Peyer's patch (tissue), 4 donors: ENCODE measurements at regions not wholly inside any gene's neighbourhood (a gene's known extent, or its start where the extent isn't known, plus 50 kb on each side); places are given as distances from the start of the nearest gene placed in this dataset.
A peak's percentile ranks its signal among the peaks of the same experiment; 100 is the strongest.

Source experiments
- DNase-seq, 3 donors: peaks; one replicate each; pipeline ENCODE4 v3.0.0-alpha.2; 2017 to 2019
- H3K27ac ChIP-seq, 4 donors: fragments of 200-600 bp; sonication (generic); one replicate each; pipeline ENCODE4 v1.5.1; 2016 to 2019
- H3K27me3 ChIP-seq, 2 donors: fragments of 200-600 bp; sonication (generic); one replicate each; pipeline ENCODE4 v1.5.1; 2019
- H3K36me3 ChIP-seq, 3 donors: fragments of 200-600 bp; sonication (generic); one replicate each; pipeline ENCODE4 v1.5.1; 2016 to 2019
- H3K4me1 ChIP-seq, 4 donors: fragments of 200-600 bp; sonication (generic); one replicate each; pipeline ENCODE4 v1.5.1; 2016 to 2019
- H3K4me3 ChIP-seq, 4 donors: fragments of 200-600 bp; sonication (generic); 1 replicate in 3 of 4; 2 replicates in 1 of 4; pipeline ENCODE4 v1.5.1; 2016 to 2019; ENCODE audit warnings: mild to moderate bottlenecking in 1 of 4
- H3K9me3 ChIP-seq, 4 donors: fragments of 200-600 bp; sonication (generic); one replicate each; pipeline ENCODE4 v1.5.1; 2016 to 2019; ENCODE audit warnings: mild to moderate bottlenecking in 1 of 4
- POLR2A ChIP-seq, 2 donors: fragments of 450-650 bp; IDR thresholded peaks; one replicate each; pipeline ENCODE4 v1.5.1; 2017; ENCODE audit warnings: antibody characterized with exemption in 2 of 2, mild to moderate bottlenecking in 2 of 2, moderate library complexity in 2 of 2
- TF ChIP-seq, protein P1 (sequence below), 6 experiments: fragments of 450-650 bp in 4 of 6; fragments of 200-600 bp in 2 of 6; sonication (generic) in 1 of 6; IDR thresholded peaks; one replicate each; pipeline ENCODE4 v1.5.1; 2017 to 2019; ENCODE audit warnings: antibody characterized with exemption in 6 of 6, mild to moderate bottlenecking in 3 of 6, moderate library complexity in 1 of 6

DNA sequence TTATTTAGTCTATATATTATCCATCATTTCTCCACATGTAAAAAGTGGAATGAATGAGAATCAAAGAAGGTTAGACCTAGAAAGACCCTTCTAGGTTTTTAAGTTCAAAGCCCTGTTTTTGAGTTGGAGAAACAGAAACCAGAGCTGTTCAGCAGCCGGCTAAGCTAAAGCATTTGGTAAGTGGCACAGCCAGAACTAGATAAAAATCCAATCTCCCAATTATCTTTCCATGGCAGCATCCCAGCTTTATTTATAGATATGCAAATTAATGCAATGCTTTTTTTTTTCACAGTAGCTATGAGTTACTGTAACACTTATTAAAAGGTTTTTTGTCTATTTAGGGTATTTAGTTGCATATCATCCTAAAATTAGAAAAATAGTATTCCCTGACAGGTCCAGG, 85.1 kb downstream of the NIBAN1 start:
- Histone ChIP-seq H3K27me3 (no peaks in the 10 kb centered on the region), H3K27ac (no peak overlapping the region), H3K4me1 (peaks cover 0 to 5% (median 0%) of the 10 kb centered on the region in 4 donors), H3K9me3 (no peaks in the 10 kb centered on the region), H3K36me3 (no peaks in the 10 kb centered on the region), H3K4me3 (no peak overlapping the region)
- no peak for DNase-seq
- TF ChIP-seq, protein P1, sequence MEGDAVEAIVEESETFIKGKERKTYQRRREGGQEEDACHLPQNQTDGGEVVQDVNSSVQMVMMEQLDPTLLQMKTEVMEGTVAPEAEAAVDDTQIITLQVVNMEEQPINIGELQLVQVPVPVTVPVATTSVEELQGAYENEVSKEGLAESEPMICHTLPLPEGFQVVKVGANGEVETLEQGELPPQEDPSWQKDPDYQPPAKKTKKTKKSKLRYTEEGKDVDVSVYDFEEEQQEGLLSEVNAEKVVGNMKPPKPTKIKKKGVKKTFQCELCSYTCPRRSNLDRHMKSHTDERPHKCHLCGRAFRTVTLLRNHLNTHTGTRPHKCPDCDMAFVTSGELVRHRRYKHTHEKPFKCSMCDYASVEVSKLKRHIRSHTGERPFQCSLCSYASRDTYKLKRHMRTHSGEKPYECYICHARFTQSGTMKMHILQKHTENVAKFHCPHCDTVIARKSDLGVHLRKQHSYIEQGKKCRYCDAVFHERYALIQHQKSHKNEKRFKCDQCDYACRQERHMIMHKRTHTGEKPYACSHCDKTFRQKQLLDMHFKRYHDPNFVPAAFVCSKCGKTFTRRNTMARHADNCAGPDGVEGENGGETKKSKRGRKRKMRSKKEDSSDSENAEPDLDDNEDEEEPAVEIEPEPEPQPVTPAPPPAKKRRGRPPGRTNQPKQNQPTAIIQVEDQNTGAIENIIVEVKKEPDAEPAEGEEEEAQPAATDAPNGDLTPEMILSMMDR (IDR thresholded peaks at IDR 0.05) = no peak
- no peak for TF ChIP-seq POLR2A (IDR thresholded peaks at IDR 0.05)

DNA sequence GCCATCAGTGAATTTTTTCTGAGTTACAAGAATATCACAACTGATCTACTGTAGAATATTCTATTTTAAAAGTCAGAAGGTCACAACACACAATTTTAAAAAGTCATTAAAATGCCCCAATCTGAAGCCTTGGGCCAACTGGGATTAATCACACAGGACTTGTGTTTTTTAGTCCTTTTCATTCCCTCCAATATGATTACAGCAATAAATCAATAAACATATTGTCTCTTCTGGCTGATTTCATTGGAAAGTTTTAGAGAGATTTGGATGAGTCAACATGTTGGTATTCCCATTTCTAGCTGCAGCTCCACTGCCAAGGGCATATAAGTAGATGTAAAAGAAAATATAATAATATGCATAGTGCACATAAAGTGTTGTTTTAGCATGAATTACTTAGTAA, 85.8 kb downstream of the NIBAN1 start:
- H3K4me1 ChIP-seq = peaks cover 0 to 5% (median 0%) of the 10 kb centered on the region in 4 donors

DNA sequence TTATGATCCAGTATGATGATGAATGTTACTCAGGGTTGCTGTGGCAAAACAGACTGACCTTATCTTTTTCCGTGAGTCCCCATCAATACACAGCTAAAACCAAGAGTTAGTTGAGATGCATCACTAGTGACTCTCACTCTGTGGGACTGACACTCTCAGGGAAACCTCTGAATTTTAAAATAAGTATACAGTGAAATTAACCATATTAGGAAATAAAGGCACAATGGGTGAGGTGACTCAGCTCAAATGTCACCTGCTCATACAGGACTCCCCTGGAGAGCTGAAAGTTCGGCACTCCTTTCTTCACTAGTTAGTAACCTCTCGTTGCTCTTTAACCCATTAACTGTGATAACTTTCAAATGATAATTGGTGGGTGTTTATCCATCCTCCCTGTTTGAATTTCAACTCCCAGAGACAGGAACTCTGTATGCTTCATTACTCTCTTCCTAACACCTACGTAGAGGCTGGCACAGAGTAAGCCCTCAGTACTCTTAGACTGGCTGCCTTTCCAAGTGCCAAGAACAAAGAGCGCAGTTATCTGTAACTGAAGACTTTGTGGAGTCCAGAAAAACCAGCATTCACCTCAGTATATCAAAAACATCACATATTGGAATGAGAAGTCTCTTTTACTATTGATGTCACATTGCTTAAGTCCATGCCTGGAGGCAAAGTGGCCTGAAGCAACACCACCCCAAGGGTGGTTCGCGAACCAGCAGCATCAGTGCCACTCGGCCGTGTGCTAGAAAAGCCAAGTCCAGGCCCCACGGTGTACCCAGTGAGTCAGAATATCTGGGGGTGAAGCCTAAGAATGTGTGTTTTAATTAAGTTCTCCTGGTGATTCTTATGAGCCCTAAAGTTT, 91.1 kb downstream of the NIBAN1 start:
- Histone ChIP-seq H3K4me3 (no peak overlapping the region), H3K27me3 (no peaks in the 10 kb centered on the region), H3K27ac (peak overlapping the region in 2 of 4 donors; percentile 37 to 50), H3K36me3 (no peaks in the 10 kb centered on the region), H3K9me3 (no peaks in the 10 kb centered on the region), H3K4me1 (no peaks in the 10 kb centered on the region)
- no peak for TF ChIP-seq POLR2A (IDR thresholded peaks at IDR 0.05)
- TF ChIP-seq, protein P1 (IDR thresholded peaks at IDR 0.05) = no peak
- DNase-seq = no peak

More for the DNA sequence above, 85.8 kb downstream of the NIBAN1 start:
- Histone ChIP-seq H3K9me3 (no peaks in the 10 kb centered on the region), H3K27ac (no peak overlapping the region), H3K27me3 (no peaks in the 10 kb centered on the region), H3K36me3 (no peaks in the 10 kb centered on the region), H3K4me3 (no peak overlapping the region)
- TF ChIP-seq, protein P1 (IDR thresholded peaks at IDR 0.05) = no peak
- no peak for TF ChIP-seq POLR2A (IDR thresholded peaks at IDR 0.05)
- no peak for DNase-seq

DNA sequence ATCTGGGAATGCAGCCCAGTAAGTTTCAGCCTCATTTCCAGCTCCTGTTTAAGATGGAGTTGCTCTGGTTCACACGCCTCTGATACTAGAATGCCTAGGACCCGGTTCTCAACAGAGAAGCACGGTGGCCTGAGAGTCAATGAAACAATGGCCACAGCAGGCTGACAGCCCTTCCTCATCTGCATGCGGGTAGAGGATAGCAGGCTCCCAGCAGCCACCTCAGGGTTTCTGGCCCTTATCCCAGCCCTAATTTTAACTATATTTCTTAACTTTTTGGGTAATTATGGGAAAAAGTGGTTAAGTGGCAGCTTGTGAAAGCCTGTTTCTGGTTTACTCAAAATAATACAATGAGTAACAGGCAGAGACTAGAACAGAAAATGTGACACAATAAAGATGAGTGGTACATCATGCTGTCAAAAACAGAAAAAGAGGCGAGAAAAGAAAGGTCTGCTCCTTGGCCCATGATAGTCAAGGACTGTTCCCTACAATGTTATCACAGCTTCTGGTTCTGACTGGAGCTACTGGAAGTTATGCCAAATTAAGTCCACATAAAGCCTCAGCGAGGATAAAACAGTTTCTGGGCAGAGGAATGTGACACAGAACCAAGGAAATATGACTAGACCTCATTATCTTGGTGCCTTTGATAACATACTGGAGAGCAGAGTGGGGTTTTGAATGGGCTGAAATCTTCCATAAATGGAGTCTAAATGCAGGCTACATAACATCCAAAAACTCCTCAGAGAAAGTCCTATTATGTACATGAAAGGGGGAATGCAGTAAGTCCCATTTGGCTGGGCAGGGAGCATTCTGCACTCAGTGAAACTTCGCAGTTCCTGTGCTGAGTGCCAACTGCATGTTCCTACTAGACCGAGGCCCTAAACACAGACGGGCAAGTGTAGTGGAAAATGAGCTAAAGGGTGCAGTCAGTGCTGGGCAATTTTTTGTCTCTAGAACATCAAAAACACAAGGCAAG, 92.1 kb downstream of the NIBAN1 start:
- Histone ChIP-seq H3K27ac (peak overlapping the region in 1 of 4 donors; percentile 50), H3K9me3 (no peaks in the 10 kb centered on the region), H3K27me3 (no peaks in the 10 kb centered on the region), H3K36me3 (no peaks in the 10 kb centered on the region), H3K4me1 (no peaks in the 10 kb centered on the region), H3K4me3 (no peak overlapping the region)
- no peak for DNase-seq
- TF ChIP-seq, protein P1 (IDR thresholded peaks at IDR 0.05) = no peak
- TF ChIP-seq POLR2A (IDR thresholded peaks at IDR 0.05) = no peak

DNA sequence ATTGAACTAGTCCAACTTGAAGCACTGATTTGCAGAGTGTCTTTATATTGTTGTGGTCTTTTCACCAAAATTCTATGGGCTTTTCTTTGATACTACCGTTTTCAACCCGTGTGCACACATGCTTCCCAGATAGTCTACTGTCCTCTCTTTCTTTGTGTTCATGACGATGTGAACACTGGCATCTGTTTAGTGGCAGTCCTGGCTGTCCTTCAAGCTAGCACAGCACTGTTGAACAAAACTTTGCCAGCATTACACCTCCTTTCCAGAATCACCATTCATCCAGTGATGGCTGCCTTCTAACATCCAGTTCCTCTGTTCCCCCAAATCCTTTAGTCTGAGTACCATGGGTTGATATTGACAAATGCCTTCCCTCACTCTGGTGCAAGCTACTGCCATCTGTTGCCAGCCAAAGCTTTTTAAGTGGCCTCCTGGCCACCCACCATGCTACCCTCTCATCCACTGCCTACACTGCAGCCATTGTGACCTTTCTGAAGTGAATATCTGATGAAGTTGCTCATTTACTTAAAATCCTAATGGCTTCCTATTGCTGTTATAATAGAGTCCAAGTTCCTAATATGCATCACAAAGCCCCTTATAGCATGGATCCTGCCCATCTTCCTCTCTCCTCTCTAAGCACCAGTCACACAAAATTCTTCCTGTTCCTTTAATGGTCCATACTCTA, 94.3 kb downstream of the NIBAN1 start:
- DNase-seq = no peak
- H3K27me3 ChIP-seq = no peaks in the 10 kb centered on the region
- no peak overlapping the region for H3K27ac ChIP-seq
- TF ChIP-seq POLR2A (IDR thresholded peaks at IDR 0.05) = no peak
- TF ChIP-seq, protein P1 (IDR thresholded peaks at IDR 0.05) = no peak
- H3K4me1 ChIP-seq = no peaks in the 10 kb centered on the region
- H3K9me3 ChIP-seq = no peaks in the 10 kb centered on the region
- no peaks in the 10 kb centered on the region for H3K36me3 ChIP-seq
- H3K4me3 ChIP-seq = no peak overlapping the region
